Body of pancreas (tissue), 4 donors: ENCODE measurements at regions not wholly inside any gene's neighbourhood (a gene's known extent, or its start where the extent isn't known, plus 50 kb on each side); places are given as distances from the start of the nearest gene placed in this dataset.

Source experiments
- ATAC-seq: fragments of 150-250 bp; one replicate; pipeline ENCODE4 v1.9.1; 2016
- DNase-seq, 4 donors: peaks; one replicate each; pipeline ENCODE4 v3.0.0-alpha.2; 2019
- H3K27ac ChIP-seq, 4 donors: fragments of 200-600 bp; sonication (generic); 1 replicate in 3 of 4; 2 replicates in 1 of 4; pipeline versions ENCODE4 v1.5.1 to v1.6.1; 2016 to 2019; ENCODE audit warnings: mild to moderate bottlenecking in 1 of 4, mixed read lengths in 1 of 4, moderate library complexity in 1 of 4
- H3K27me3 ChIP-seq, 2 donors: fragments of 200-600 bp; sonication (generic); one replicate each; pipeline ENCODE4 v1.6.0; 2016; ENCODE audit warnings: mild to moderate bottlenecking in 1 of 2
- H3K36me3 ChIP-seq, 2 donors: fragments of 200-600 bp; sonication (generic); replicated peaks in 1 of 2; 2 replicates each; pipeline ENCODE4 v1.5.1; 2016; ENCODE audit warnings: low read depth in 2 of 2; ENCODE audit not compliant: insufficient read depth in 1 of 2
- H3K4me1 ChIP-seq: fragments of 200-600 bp; sonication (generic); one replicate; pipeline ENCODE4 v1.6.0; 2016
- H3K4me3 ChIP-seq, 2 donors: fragments of 200-600 bp; sonication (generic); 1 replicate in 1 of 2; 2 replicates in 1 of 2; pipeline ENCODE4 v1.5.1; 2016 to 2019
- H3K9me3 ChIP-seq, 3 donors: fragments of 200-600 bp; sonication (generic); 1 replicate in 2 of 3; 2 replicates in 1 of 3; pipeline ENCODE4 v1.5.1; 2016
- POLR2A ChIP-seq, 3 donors: fragments of 450-650 bp; IDR thresholded peaks; one replicate each; pipeline ENCODE4 v1.6.1; 2016; ENCODE audit warnings: antibody characterized with exemption in 3 of 3, mild to moderate bottlenecking in 2 of 3
- WGBS, 2 donors: methylation state at CpG; one replicate each; pipeline ENCODE4 v1.1.5; 2017; 5-methylcytosine and 5-hydroxymethylcytosine counted together
- intact Hi-C: fragments of 100-400 bp; cut with DNase I; formaldehyde crosslinking; loops from one replicate; pipeline ENCODE4 v1.15.1; 2023
- TF ChIP-seq, protein P1 (sequence below), 7 experiments: fragments of 450-650 bp in 4 of 7; fragments of 200-600 bp in 3 of 7; sonication (generic) in 3 of 7; IDR thresholded peaks; one replicate each; pipeline ENCODE4 v1.5.1; 2016 to 2019; ENCODE audit warnings: antibody characterized with exemption in 7 of 7

DNA sequence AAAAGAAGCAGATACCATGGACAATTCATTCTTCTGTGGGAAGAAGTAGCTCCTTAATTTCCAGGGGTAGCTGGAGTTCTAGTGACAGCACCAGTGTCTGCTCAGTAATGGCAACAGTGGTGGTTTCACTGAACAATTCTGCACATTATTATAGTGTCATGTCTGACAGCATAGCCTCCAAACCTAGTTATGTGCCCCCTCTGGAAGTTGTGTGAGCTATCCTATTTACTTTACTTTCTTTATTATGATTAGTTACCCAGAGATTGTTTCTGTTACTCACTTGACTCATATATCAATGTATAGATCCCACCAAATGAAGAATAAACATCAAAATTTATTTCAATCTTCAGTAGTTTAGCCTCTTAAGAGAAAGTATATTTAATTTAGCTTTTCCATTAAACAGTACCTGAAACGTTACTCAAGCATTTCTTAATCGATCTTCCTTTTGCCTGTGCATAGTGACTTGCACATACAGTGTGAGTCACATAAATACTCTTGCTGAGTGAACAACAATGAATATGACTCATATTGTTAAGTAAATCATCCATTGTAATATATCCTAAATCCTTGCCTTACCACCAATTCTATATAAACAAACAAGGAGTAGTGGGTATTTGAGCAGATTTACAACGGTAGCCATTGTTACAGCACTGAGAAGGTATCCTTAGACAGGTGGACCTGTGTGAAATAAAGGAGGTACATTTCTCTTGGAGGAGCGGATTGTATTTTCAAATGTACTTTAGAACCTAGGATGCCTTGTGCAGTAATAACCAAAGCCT is 534.7 kb downstream of the ANKRD50 start:
- Histone ChIP-seq H3K4me1 (no peaks in the 10 kb centered on the region), H3K27me3 (no peaks in the 10 kb centered on the region), H3K27ac (no peak overlapping the region), H3K4me3 (no peak overlapping the region), H3K36me3 (no peaks in the 10 kb centered on the region), H3K9me3 (no peaks in the 10 kb centered on the region)
- TF ChIP-seq, protein P1, sequence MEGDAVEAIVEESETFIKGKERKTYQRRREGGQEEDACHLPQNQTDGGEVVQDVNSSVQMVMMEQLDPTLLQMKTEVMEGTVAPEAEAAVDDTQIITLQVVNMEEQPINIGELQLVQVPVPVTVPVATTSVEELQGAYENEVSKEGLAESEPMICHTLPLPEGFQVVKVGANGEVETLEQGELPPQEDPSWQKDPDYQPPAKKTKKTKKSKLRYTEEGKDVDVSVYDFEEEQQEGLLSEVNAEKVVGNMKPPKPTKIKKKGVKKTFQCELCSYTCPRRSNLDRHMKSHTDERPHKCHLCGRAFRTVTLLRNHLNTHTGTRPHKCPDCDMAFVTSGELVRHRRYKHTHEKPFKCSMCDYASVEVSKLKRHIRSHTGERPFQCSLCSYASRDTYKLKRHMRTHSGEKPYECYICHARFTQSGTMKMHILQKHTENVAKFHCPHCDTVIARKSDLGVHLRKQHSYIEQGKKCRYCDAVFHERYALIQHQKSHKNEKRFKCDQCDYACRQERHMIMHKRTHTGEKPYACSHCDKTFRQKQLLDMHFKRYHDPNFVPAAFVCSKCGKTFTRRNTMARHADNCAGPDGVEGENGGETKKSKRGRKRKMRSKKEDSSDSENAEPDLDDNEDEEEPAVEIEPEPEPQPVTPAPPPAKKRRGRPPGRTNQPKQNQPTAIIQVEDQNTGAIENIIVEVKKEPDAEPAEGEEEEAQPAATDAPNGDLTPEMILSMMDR (IDR thresholded peaks at IDR 0.05), result no peak
- TF ChIP-seq POLR2A (IDR thresholded peaks at IDR 0.05), result no peak
- intact Hi-C loops, result no loop called here
- ATAC-seq (no peak), DNase-seq (no peak)
- WGBS, 2 donors, result 75 to 85% methylated on average over 4 of the region's 4 CpGs

DNA sequence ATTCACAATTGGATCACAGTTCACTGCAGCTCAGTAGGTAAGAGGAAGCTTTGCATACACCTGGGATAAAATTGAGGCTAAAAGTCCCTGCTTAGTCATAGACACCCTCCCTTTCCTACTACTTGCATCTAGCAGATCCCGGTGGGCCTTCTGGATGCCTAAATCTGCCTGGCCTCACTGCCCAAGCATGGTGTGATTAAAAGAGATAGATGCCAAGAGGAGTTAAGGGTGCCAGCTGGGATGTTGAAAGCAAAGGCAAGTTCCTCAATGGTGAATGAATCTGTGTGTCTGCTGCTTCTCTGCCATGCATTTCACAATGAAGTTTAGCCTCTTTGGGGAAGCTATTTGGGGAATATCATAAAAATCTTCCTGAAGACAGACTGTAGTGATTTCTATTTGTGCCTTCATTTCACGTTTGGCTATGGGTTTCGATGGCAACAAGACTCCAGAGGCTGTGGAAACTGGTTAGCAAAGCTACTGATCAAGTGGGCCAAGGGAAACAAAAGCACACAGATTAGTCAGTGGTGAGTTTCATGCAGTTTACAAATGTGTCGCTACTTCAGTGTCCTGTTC is 534.0 kb downstream of the ANKRD50 start:
- Histone ChIP-seq H3K27me3 (no peaks in the 10 kb centered on the region), H3K36me3 (no peaks in the 10 kb centered on the region), H3K4me3 (no peak overlapping the region), H3K4me1 (no peaks in the 10 kb centered on the region), H3K27ac (no peak overlapping the region), H3K9me3 (no peaks in the 10 kb centered on the region)
- intact Hi-C loops, result no loop called here
- DNase-seq, result no peak
- ATAC-seq, result no peak
- WGBS, 2 donors, result 74 to 83% methylated on average over 4 of the region's 4 CpGs
- TF ChIP-seq POLR2A (IDR thresholded peaks at IDR 0.05), result no peak
- TF ChIP-seq, protein P1 (IDR thresholded peaks at IDR 0.05), result no peak

DNA sequence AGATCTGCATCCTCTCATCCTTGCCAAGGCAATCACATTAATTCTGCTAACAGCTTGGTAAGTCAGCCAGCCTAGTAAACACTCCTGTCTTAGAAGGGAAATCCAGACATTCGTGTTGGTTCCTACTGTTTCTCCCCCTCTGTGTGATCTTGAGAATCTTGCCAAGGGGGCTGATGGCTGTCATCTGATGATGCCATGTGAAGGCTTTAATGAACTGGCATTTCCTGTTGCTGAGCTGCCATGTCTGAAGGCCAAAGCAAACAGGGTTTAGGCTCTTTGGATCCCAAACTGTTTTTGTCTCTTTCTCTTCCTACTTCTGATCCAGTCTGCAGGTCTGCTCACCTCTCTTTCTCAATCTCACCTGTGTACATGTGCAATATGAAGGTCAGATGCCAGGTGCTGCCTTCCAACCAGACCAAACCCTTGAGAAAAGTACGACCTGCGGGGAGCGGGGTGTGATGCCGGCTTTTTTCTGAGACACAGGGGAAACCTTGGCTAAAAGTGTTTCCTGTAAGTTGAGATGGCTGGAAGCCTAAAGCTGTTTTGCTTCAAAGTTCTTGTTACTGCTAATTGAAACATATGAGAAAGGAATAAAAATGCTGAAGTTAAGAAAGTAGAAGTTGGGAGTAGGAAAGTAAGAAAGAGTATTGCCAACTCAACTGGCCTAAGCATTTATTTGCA is 532.9 kb downstream of the ANKRD50 start:
- 43 to 58% methylated on average over 4 to 5 of the region's 5 CpGs for WGBS, 2 donors
- intact Hi-C loops, result no loop called here
- TF ChIP-seq POLR2A (IDR thresholded peaks at IDR 0.05), result no peak
- TF ChIP-seq, protein P1 (IDR thresholded peaks at IDR 0.05), result no peak

DNA sequence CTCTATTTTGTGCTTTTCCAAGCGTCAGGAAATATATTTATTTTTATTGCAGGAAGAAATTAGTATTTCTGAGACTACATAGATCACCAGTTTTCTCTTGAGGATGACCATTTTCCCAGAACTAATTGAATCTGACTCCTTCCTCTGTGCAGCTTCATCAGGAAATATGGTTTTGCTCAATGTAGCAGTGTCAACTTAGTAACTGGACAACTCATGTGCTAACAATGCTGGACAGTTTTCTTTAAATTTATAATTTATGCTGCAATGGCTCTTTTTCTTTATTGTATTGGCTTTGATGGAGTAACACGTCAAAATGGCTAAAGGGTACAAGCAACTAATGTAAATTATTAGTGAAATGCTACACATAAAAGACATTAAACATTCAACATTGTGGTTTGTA is 531.5 kb downstream of the ANKRD50 start:
- WGBS, 2 donors, result 60% methylated on average over 2 of the region's 2 CpGs
- Histone ChIP-seq H3K9me3 (no peaks in the 10 kb centered on the region), H3K27me3 (no peaks in the 10 kb centered on the region), H3K36me3 (no peaks in the 10 kb centered on the region), H3K27ac (no peak overlapping the region), H3K4me1 (no peaks in the 10 kb centered on the region), H3K4me3 (no peak overlapping the region)
- intact Hi-C loops, result no loop called here
- ATAC-seq (no peak), DNase-seq (no peak)
- TF ChIP-seq, protein P1 (IDR thresholded peaks at IDR 0.05), result no peak
- TF ChIP-seq POLR2A (IDR thresholded peaks at IDR 0.05), result no peak

More for the DNA sequence above, 532.9 kb downstream of the ANKRD50 start:
- Histone ChIP-seq H3K27ac (no peak overlapping the region), H3K27me3 (no peaks in the 10 kb centered on the region), H3K4me1 (no peaks in the 10 kb centered on the region), H3K36me3 (no peaks in the 10 kb centered on the region), H3K9me3 (no peaks in the 10 kb centered on the region), H3K4me3 (no peak overlapping the region)
- no peak for ATAC-seq
- DNase-seq, result no peak
